ENCODE measurements at regions not wholly inside any gene's neighbourhood (a gene's known extent, or its start where the extent isn't known, plus 50 kb on each side); places are given as distances from the start of the nearest gene placed in this dataset.
"Not testable (repeated sequence)": the region's sequence is repeated elsewhere in the genome, so short reads cannot be mapped to it uniquely, and the experiment has no call there.

DNA sequence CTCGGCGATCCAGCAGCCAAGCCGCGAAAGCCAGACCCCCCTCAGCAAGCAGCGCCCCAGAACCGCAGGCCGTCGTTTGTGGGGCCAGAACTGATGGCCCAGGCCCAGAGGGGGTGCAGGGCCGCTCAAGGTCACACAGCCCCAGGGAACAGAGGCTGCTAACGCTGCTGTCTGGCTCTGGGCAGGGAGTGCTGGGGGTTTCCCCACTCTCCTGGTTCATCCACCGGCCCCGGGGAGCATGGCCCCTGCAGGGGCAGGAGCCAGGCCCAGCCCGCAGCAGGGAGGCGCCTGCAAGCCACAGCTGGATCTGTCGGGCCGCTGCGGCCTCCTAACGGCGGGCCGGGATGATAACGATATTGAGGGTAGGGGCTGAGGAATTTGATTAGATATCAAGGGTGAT lies 64.8 kb upstream of the IGFBPL1 start:
- Histone ChIP-seq H3K36me3 (ENCODE audit: control insufficient read depth in 2 of 2, extremely low read depth in 1 of 2, insufficient read depth in 2 of 2, low read length in 2 of 2) (no peaks in the 10 kb centered on the region), H3K9ac (ENCODE audit: control insufficient read depth, extremely low read depth, insufficient read depth, low read length) (no peak overlapping the region), H3K79me2 (ENCODE audit: control insufficient read depth, insufficient read depth, low read length) (no peaks in the 10 kb centered on the region), H3K4me2 (ENCODE audit: control insufficient read depth, extremely low read depth, insufficient read depth, low read depth, low read length) (no peak overlapping the region), H3K4me1 (ENCODE audit: control insufficient read depth, extremely low read depth, insufficient read depth, low read length) (no peaks in the 10 kb centered on the region), H3K9me1 (ENCODE audit: control insufficient read depth, extremely low read depth, insufficient read depth, low read length) (no peaks in the 10 kb centered on the region), H3K4me3 (ENCODE audit: control insufficient read depth in 2 of 3, extremely low read depth in 1 of 3, insufficient read depth in 2 of 3, low read depth in 1 of 3, low read length in 3 of 3) (no peak overlapping the region), H2AFZ (ENCODE audit: control insufficient read depth, low read length) (no peak overlapping the region), H3K9me3 (ENCODE audit: control insufficient read depth, low read depth, low read length) (no peaks in the 10 kb centered on the region), H4K20me1 (ENCODE audit: control insufficient read depth, extremely low read depth, insufficient read depth, low read length) (no peaks in the 10 kb centered on the region), H3K27ac (ENCODE audit: control insufficient read depth, insufficient read depth, low read length) (no peak overlapping the region), H3K27me3 (ENCODE audit: control insufficient read depth, extremely low read depth, insufficient read depth, low read length) (no peaks in the 10 kb centered on the region)
- no peak for FAIRE-seq
- dilution Hi-C loops (cut with MboI; ENCODE audit: extremely low pct_ligation_motif_present, low sequenced_read_pairs) = no loop called here
- TF ChIP-seq, protein P1, sequence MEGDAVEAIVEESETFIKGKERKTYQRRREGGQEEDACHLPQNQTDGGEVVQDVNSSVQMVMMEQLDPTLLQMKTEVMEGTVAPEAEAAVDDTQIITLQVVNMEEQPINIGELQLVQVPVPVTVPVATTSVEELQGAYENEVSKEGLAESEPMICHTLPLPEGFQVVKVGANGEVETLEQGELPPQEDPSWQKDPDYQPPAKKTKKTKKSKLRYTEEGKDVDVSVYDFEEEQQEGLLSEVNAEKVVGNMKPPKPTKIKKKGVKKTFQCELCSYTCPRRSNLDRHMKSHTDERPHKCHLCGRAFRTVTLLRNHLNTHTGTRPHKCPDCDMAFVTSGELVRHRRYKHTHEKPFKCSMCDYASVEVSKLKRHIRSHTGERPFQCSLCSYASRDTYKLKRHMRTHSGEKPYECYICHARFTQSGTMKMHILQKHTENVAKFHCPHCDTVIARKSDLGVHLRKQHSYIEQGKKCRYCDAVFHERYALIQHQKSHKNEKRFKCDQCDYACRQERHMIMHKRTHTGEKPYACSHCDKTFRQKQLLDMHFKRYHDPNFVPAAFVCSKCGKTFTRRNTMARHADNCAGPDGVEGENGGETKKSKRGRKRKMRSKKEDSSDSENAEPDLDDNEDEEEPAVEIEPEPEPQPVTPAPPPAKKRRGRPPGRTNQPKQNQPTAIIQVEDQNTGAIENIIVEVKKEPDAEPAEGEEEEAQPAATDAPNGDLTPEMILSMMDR (optimal IDR thresholded peaks at IDR 0.05 in 1 of 3, IDR thresholded peaks at IDR 0.05 in 1 of 3, conservative IDR thresholded peaks at IDR 0.05 in 1 of 3; ENCODE audit: extremely low read depth in 1 of 3, insufficient read depth in 2 of 3, low read length in 3 of 3) = no peak
- TF ChIP-seq EZH2 (IDR thresholded peaks at IDR 0.05; ENCODE audit: low read length) = no peak
- DNase-seq (ENCODE audit: low read depth, low spot score) = no peak

DNA sequence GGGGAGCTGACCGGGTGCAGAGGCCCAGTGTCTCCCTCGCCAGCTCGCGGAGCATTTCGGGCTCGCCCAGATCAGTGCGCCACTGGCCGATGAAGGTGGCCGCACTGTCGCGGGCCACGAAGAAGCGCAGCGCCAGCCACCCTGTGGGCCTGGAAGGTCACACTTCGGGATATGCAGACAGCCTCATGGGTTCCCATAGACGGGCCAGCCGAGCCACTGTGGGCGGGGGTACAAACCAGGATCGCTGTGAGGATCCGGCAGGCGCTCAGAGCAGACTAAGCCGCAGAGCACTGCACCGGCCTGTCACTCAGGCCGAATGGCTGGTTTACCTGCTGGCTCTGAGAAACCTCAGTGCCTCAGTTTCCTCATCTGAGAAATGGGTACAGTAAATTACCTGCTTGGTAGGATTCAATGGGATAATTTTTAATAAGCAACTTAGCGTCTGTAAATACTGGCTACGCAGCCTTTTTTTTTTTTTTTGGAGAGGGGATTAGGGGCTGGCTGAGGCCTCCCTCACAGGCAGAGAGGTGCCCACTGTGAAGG lies 64.0 kb upstream of the IGFBPL1 start:
- dilution Hi-C loops (cut with MboI; ENCODE audit: extremely low pct_ligation_motif_present, low sequenced_read_pairs) = no loop called here
- no peak for FAIRE-seq

DNA sequence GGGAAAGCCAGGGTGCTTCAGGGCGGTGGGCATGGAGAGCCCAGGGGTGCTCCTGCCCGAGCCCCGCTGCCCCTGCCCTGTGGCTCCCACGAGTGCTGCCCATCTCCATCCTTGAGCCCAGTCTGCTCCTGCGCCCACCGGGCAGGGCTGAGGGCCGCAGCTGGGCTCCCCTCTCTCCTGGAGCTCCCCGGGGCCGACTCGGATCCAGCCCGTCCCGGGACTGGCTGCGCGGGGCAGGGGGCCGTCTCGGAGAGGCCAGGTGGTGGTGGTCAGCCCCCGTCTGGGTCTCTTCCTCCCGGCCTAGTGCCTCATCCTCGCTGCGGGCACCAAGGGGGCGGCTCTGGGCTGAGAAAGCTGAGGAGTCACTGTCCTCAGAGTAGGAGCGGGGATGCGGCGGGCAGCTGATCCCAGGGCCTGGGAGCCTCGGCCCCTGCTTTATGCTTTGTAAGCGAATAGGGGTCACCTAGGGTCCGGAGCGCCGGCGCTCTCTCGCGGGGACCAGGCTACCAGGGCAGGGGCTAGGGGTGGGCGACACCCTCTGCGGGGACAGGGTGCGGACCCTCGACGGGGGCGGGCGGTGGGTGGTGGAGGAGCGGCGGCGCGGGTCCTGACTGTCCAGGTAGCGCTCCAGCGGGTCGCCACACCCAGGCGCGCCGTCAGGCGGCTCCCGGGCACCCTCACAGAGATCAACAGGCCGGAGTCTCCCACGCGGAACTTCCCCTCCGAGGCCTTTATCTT lies 63.3 kb upstream of the IGFBPL1 start:
- H3K4me2 ChIP-seq (ENCODE audit: control insufficient read depth, extremely low read depth, insufficient read depth, low read depth, low read length); H3K79me2 ChIP-seq (ENCODE audit: control insufficient read depth, insufficient read depth, low read length); H3K4me3 ChIP-seq (ENCODE audit: control insufficient read depth in 2 of 3, extremely low read depth in 1 of 3, insufficient read depth in 2 of 3, low read depth in 1 of 3, low read length in 3 of 3); H3K27ac ChIP-seq (ENCODE audit: control insufficient read depth, insufficient read depth, low read length); H3K9me1 ChIP-seq (ENCODE audit: control insufficient read depth, extremely low read depth, insufficient read depth, low read length); FAIRE-seq; H2AFZ ChIP-seq (ENCODE audit: control insufficient read depth, low read length); H4K20me1 ChIP-seq (ENCODE audit: control insufficient read depth, extremely low read depth, insufficient read depth, low read length); H3K9ac ChIP-seq (ENCODE audit: control insufficient read depth, extremely low read depth, insufficient read depth, low read length); H3K27me3 ChIP-seq (ENCODE audit: control insufficient read depth, extremely low read depth, insufficient read depth, low read length); dilution Hi-C loops (cut with MboI; ENCODE audit: extremely low pct_ligation_motif_present, low sequenced_read_pairs); DNase-seq (ENCODE audit: low read depth, low spot score); H3K36me3 ChIP-seq (ENCODE audit: control insufficient read depth in 2 of 2, extremely low read depth in 1 of 2, insufficient read depth in 2 of 2, low read length in 2 of 2); H3K9me3 ChIP-seq (ENCODE audit: control insufficient read depth, low read depth, low read length): not testable (repeated sequence)
- peaks cover 14% of the 10 kb centered on the region for H3K4me1 ChIP-seq (ENCODE audit: control insufficient read depth, extremely low read depth, insufficient read depth, low read length)

More for the DNA sequence above, 64.0 kb upstream of the IGFBPL1 start:
- Histone ChIP-seq H3K4me3 (ENCODE audit: control insufficient read depth in 2 of 3, extremely low read depth in 1 of 3, insufficient read depth in 2 of 3, low read depth in 1 of 3, low read length in 3 of 3) (no peak overlapping the region), H3K9me3 (ENCODE audit: control insufficient read depth, low read depth, low read length) (no peaks in the 10 kb centered on the region), H3K79me2 (ENCODE audit: control insufficient read depth, insufficient read depth, low read length) (no peaks in the 10 kb centered on the region), H2AFZ (ENCODE audit: control insufficient read depth, low read length) (no peak overlapping the region), H3K4me1 (ENCODE audit: control insufficient read depth, extremely low read depth, insufficient read depth, low read length) (peaks cover 8% of the 10 kb centered on the region), H4K20me1 (ENCODE audit: control insufficient read depth, extremely low read depth, insufficient read depth, low read length) (no peaks in the 10 kb centered on the region), H3K27me3 (ENCODE audit: control insufficient read depth, extremely low read depth, insufficient read depth, low read length) (no peaks in the 10 kb centered on the region), H3K9me1 (ENCODE audit: control insufficient read depth, extremely low read depth, insufficient read depth, low read length) (no peaks in the 10 kb centered on the region), H3K27ac (ENCODE audit: control insufficient read depth, insufficient read depth, low read length) (no peak overlapping the region), H3K9ac (ENCODE audit: control insufficient read depth, extremely low read depth, insufficient read depth, low read length) (no peak overlapping the region), H3K36me3 (ENCODE audit: control insufficient read depth in 2 of 2, extremely low read depth in 1 of 2, insufficient read depth in 2 of 2, low read length in 2 of 2) (no peaks in the 10 kb centered on the region), H3K4me2 (ENCODE audit: control insufficient read depth, extremely low read depth, insufficient read depth, low read depth, low read length) (no peak overlapping the region)
- TF ChIP-seq, protein P1 (optimal IDR thresholded peaks at IDR 0.05 in 1 of 3, IDR thresholded peaks at IDR 0.05 in 1 of 3, conservative IDR thresholded peaks at IDR 0.05 in 1 of 3; ENCODE audit: extremely low read depth in 1 of 3, insufficient read depth in 2 of 3, low read length in 3 of 3) = no peak
- no peak for TF ChIP-seq EZH2 (IDR thresholded peaks at IDR 0.05; ENCODE audit: low read length)
- DNase-seq (ENCODE audit: low read depth, low spot score) = no peak
